ENCODE measurements at regions not wholly inside any gene's neighbourhood (a gene's known extent, or its start where the extent isn't known, plus 50 kb on each side); places are given as distances from the start of the nearest gene placed in this dataset.

DNA sequence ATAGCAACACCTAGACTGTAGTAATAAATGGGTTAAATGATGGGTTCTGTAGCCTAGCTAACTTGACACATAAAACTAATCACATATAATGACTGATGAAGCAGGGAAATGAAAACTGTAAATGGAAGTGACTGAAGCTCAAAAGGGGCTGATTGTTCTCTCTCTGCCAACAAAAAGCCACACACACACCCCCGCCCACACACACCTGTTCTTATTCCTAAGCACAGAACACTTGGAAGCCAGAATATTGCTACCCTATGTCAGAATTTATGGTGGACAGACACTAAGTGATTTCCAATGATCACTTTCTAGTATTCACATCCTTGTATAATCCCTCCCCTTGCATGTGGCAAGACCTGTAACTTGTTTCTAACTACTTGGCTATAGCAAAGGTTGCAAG is 603.5 kb downstream of the UTRN start:
- ATAC-seq (no peak), DNase-seq (no peak), FAIRE-seq (no peak)
- 52 to 83% methylated on average over 1 of the region's 1 CpG for WGBS, 2 donors
- H3K9me3 ChIP-seq = no peaks in the 10 kb centered on the region
- no peaks in the 10 kb centered on the region for H3K36me3 ChIP-seq
- no peaks in the 10 kb centered on the region for H3K4me1 ChIP-seq
- no peaks in the 10 kb centered on the region for H3K27me3 ChIP-seq
- TF ChIP-seq, protein P1, sequence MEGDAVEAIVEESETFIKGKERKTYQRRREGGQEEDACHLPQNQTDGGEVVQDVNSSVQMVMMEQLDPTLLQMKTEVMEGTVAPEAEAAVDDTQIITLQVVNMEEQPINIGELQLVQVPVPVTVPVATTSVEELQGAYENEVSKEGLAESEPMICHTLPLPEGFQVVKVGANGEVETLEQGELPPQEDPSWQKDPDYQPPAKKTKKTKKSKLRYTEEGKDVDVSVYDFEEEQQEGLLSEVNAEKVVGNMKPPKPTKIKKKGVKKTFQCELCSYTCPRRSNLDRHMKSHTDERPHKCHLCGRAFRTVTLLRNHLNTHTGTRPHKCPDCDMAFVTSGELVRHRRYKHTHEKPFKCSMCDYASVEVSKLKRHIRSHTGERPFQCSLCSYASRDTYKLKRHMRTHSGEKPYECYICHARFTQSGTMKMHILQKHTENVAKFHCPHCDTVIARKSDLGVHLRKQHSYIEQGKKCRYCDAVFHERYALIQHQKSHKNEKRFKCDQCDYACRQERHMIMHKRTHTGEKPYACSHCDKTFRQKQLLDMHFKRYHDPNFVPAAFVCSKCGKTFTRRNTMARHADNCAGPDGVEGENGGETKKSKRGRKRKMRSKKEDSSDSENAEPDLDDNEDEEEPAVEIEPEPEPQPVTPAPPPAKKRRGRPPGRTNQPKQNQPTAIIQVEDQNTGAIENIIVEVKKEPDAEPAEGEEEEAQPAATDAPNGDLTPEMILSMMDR (IDR thresholded peaks at IDR 0.05) = no peak
- intact Hi-C loops (cut with DNase I) = no loop called here
- H3K4me3 ChIP-seq = no peak overlapping the region
- H3K27ac ChIP-seq = no peak overlapping the region

DNA sequence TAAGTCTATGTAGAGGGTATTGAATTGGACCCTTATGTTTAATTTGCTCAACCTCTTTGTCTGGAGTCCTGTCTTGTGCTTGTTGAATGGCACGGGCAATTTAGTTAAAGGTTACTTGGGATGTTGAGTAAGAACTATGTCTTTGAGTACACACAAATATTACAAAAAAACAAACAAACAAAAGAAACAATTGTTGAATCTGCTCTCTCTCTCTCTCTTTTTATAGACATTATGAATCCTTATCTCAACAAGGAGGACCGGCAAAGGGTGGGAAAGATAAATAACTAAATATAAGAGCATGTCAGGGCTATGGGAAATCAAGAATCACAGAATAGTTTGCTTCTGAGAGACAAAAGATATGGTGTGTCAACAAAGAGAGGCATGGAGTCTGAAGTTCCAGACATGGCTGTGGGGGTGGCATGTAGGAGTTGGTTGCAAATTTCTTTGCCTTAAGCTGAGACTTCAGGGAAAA is 608.6 kb downstream of the UTRN start:
- H3K4me3 ChIP-seq = no peak overlapping the region
- FAIRE-seq (no peak), ATAC-seq (peak in 1 of 4 donors; percentile 53), DNase-seq (no peak)
- no peaks in the 10 kb centered on the region for H3K9me3 ChIP-seq
- no peaks in the 10 kb centered on the region for H3K4me1 ChIP-seq
- no peaks in the 10 kb centered on the region for H3K27me3 ChIP-seq
- H3K27ac ChIP-seq = no peak overlapping the region
- TF ChIP-seq, protein P1 (IDR thresholded peaks at IDR 0.05) = no peak
- 18 to 27% methylated on average over 2 of the region's 2 CpGs for WGBS, 2 donors
- H3K36me3 ChIP-seq = no peaks in the 10 kb centered on the region
- intact Hi-C loops (cut with DNase I) = no loop called here

DNA sequence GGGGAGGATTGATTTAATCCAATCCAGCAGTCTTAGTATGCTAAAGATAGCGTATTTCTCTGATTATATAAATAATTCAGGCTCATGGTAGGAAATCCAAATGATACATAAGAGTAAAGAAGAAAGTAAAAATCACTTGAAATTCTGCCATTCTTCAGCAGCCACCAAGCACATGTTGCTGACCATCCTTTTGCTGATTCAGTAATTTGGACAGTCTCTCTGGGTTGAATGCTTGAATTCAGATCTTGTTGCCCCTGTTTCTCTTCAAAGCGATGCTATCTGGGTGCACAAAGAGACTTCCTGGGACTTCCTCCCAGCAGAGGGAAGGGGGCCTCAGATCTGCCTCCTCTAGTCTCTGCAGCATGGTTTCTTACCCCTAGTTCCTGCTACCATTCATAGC is 609.1 kb downstream of the UTRN start:
- ATAC-seq = no peak
- TF ChIP-seq, protein P1 (IDR thresholded peaks at IDR 0.05) = no peak
- no peaks in the 10 kb centered on the region for H3K4me1 ChIP-seq
- FAIRE-seq = no peak
- H3K27me3 ChIP-seq = no peaks in the 10 kb centered on the region
- H3K9me3 ChIP-seq = no peaks in the 10 kb centered on the region
- no peak overlapping the region for H3K4me3 ChIP-seq
- H3K36me3 ChIP-seq = no peaks in the 10 kb centered on the region
- intact Hi-C loops (cut with DNase I) = no loop called here
- no peak overlapping the region for H3K27ac ChIP-seq
- no peak for DNase-seq
- WGBS, 2 donors = 90 to 99% methylated on average over 2 of the region's 2 CpGs

DNA sequence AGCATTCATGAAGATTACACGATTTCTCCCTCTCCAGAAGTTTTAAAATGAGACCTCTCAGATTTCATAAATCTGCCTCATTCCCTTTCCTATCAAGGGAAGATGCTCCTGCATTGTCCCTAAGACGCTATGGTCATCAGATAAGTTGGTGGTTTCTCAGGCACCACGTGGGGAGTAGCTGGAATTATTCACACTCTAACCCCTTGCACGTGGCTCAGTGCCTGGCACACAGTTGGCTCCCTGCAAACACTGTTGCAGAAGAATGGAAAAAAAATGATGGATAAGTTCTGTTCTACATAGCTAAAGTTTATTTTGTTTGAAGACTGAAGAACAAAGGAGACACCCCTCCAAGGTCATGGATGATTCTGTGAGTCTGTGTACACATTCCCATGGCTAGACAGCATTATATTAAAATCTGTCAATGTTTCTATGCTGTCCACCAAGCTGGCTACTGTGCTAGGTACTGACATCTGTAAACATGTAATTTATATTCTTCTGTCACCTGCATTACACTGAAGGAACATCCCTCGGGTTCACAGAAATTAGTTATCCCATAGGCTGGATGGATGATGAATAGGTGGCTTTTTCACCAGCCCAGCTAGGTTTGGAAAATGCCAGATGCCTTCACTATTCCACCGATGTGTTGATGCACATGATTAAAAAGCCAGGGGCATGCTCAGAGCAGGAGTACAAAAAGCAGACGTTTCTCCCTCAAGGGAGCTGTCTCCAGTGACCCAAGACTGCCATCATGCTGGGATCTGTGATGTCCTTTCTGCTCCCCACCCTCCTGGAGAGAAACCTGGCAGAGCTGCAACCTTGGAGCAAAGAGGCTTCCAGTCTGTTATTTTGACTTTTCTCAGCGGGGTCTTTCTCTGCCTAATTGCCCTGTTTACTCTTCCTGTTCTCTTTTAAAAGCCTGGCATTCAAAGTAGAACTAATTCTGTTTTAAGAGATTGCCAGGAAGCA is 610.5 kb downstream of the UTRN start:
- no peaks in the 10 kb centered on the region for H3K4me1 ChIP-seq
- no peaks in the 10 kb centered on the region for H3K9me3 ChIP-seq
- DNase-seq = no peak
- H3K4me3 ChIP-seq = no peak overlapping the region
- 59 to 64% methylated on average over 8 of the region's 8 CpGs for WGBS, 2 donors
- intact Hi-C loops (cut with DNase I) = no loop called here
- no peak for ATAC-seq
- TF ChIP-seq, protein P1 (IDR thresholded peaks at IDR 0.05) = no peak
- no peak for FAIRE-seq
- no peaks in the 10 kb centered on the region for H3K27me3 ChIP-seq
- H3K36me3 ChIP-seq = no peaks in the 10 kb centered on the region
- no peak overlapping the region for H3K27ac ChIP-seq

DNA sequence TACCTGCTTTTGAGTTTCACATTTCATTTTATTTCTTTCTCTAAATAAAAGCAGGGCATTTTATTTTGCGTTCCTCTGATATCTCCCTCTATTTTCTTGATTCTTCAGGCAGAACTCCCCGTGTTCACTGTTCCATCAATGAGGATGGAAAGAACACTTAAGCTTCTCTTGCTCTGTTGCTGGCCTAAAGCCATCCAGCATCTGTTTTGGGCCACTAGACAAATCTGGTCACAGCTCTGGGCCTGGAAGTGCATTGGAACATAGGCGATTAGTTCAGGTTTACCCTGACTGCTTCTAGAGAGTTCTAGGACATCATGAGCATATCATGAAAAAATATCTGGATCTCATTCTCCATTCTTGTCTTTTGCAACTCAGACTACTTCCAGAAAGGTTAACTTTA is 611.2 kb downstream of the UTRN start:
- no peak for ATAC-seq
- Histone ChIP-seq H3K36me3 (no peaks in the 10 kb centered on the region), H3K4me1 (no peaks in the 10 kb centered on the region), H3K27ac (no peak overlapping the region), H3K4me3 (no peak overlapping the region), H3K27me3 (no peaks in the 10 kb centered on the region), H3K9me3 (no peaks in the 10 kb centered on the region)
- no peak for DNase-seq
- TF ChIP-seq, protein P1 (IDR thresholded peaks at IDR 0.05) = no peak
- intact Hi-C loops (cut with DNase I) = no loop called here
- 85% methylated on average over 3 of the region's 3 CpGs for WGBS, 2 donors
- no peak for FAIRE-seq
